GM11168 (cell line): ENCODE measurements at regions not wholly inside any gene's neighbourhood (a gene's known extent, or its start where the extent isn't known, plus 50 kb on each side); places are given as distances from the start of the nearest gene placed in this dataset.
"Not testable (repeated sequence)": the region's sequence is repeated elsewhere in the genome, so short reads cannot be mapped to it uniquely, and the experiment has no call there.

Experiments used
- in situ Hi-C: fragments of 300-500 bp; cut with MboI; formaldehyde crosslinking; loops from one replicate; pipeline ENCODE4 v1.12.0; 2022; ENCODE audit warnings: low sequenced_read_pairs; ENCODE audit not compliant: unreplicated experiment

DNA sequence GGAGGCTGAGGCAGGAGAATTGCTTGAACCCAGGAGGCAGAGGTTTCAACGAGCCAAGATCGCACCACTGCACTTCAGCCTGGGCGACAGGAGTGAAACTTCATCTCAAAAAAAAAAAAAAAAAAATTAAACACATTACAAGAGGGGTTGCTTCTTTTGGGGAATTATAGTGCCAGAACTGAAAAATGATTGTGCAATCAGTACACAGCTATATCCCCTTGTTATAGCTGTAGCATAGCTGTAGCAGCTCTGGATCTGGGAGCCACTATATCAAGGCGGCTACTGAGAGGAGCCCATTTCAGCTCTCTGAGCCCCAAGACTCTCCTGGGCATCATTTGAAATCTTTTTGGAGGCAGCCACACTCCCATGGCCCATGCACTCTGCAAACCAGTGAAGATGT, 334.3 kb downstream of the TFAP2A start:
- in situ Hi-C loops, result no loop called here

DNA sequence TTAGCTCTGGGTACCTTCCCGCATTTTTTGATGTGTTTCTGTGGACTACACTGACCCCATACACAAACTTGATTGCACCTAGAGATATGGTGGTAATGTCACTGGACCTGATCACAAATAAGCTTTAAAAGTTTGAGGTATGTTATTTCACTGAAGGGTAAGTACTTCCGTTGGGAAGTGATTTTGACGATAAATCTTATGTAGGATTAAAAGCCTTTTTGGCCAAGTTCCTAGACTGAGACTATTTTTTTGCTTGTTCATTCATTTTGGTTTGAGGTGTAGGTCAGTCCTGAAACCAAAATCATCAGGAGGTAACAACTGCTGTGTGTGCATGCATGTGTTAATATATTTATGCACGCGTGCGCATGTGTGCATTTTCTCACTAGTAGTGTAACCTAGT, 336.3 kb downstream of the TFAP2A start:
- in situ Hi-C loops, result no loop called here

DNA sequence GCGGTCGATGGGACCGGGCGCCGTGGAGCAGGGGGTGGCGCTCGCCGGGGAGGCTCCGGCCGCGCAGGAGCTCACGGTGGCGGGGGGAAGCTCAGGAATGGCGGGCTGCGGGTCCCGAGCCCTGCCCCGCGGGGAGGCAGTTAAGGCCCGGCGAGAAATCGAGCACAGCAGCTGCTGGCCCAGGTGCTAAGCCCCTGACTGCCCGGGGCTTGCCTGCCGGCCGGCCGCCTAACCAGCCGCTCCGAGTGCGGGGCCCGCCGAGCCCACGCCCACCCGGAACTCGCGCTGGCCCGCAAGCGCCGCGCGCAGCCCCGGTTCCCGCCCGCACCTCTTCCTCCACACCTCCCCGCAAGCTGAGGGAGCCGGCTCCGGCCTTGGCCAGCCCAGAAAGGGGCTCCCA, 340.1 kb downstream of the TFAP2A start:
- in situ Hi-C loops, result not testable (repeated sequence)

DNA sequence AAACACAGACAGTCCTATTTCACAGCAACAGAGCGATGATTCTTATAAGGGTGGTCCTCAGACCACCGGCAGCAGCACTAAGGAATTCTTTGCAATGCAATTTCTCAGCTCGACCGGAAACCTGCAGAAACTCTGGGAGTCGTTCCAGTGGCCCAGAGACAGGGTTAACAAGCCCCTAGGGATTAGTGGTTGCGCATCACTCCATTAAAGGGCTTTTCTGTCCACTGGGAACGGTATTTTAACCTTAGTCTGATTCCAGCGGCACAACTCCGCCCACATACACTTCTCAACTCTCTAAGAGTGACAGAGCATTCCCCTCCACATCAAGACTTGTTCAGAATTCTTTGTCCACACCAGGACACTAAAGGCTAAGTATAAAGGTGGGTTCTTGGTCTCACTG, 341.5 kb downstream of the TFAP2A start:
- in situ Hi-C loops, result no loop called here

DNA sequence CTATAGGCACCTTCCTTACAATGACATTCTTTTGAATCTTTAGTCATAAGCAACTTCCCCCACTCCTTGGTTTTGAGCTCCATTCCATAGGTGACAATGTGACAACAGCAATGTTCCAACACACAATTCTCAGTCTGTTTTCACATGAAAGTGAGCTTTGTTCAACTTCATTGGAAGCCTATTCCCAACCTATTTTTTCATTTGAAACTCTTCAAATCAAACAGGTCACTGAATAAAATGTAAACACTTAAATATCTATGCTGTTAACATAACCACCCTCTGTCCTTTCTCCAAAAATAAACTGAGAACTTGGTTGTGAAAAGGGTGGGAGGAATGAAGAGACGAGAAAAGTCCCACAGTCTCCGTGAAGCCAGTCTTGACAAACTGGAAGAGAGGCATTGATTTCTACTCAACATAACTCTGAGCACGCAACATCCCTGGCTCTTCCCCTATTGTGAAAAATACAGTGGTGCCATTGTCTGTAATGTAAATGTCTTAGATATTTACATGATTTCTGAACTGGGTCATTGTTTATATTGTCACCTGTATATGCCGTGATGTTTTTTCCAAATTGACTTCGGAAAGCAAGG, 343.1 kb downstream of the TFAP2A start:
- in situ Hi-C loops, result no loop called here

DNA sequence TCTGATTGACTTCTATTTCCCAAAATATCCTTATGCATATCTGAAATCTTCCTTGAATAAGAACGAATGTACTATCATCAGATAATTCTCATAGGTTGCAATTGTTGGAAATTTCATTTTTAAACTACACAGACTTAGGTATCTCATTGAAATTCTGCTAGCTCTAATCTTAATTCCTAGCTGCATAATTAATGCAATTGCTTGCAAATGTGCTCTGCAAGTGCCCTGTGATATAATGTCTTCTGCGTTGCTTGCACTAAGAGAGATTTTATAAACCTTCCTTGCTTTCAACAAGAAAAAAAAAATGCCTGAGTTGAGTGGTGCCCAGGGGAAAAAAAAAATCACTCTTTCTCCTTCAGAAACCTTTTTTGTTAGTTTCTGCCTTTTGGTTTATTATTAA, 354.9 kb downstream of the TFAP2A start:
- in situ Hi-C loops, result no loop called here

DNA sequence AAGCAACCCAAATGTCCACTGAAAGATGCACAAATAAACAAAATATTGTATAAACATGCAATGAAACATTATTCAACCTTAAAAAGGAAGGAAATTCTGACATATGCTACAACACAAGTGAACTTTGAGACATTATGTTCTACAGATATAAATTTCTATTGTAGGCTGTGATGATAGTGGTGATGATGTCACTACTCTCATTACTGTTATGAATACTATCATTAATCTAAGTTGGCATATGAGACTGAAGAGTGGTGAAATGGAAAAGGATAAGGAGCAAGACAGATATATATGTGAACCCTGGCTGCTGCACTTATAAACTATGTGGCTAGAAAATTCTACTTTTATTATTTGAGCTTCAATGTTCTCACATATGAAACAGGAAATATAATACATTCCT, 360.2 kb downstream of the TFAP2A start:
- in situ Hi-C loops, result no loop called here

DNA sequence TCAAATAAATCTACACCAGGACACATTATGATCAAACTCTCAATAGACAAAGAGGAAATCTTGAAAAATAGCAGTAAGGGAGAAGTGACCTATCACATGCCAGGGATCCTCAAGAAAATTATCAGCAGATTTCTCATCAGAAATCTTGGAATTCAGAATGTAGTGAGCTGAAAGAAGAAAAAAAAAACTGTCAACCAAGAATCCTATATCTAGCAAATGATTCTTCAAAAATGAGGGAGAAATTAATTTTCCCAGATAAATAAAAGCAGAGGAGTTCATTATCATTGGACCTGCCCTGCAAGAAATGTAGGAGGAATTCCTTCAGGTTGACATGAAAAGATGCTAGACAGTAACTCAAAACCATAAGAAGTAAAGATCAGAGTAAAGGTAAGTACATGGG, 363.6 kb downstream of the TFAP2A start:
- in situ Hi-C loops, result no loop called here

DNA sequence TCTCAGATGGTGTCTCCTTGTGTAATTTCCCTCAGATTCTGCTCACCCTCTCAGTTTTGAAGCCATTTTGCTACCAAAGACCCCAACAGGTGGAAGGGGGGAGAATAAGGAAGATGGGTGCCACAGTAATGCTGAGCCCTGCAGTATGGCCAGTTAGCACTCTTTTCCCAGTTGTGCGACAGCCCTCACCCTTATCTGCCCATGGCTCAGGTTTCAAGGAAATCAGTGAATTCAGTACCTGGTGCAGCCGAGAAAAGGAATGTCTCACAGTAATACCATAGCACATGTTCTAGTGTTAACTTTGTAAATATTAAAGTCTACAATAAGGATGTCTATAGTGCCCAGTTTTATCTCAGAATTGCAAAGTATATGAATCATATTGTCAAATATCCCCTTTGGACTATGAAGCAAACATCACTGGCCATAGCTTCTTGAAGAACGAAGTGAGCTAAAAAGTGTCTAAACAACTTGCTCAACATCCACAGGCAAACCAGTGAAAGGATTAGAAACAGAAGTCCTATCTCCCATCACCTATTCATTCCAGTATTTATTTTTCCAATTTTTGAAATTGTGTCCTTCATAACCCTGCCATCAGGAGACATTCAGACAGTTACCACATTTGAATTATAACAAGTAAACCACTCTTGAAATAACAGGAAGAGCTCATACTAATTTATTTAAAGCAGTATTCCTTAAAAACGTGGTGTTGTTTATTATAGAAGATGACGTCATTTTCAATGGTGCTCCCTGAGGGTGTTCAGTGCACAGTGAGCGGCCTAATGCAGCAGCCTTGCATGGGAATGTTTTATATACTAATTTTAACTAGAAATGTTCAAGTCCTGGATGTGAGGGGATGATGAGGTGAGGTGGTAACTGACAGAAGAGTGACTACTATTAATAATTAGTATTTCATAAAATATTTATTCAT, 366.2 kb downstream of the TFAP2A start:
- in situ Hi-C loops, result no loop called here

DNA sequence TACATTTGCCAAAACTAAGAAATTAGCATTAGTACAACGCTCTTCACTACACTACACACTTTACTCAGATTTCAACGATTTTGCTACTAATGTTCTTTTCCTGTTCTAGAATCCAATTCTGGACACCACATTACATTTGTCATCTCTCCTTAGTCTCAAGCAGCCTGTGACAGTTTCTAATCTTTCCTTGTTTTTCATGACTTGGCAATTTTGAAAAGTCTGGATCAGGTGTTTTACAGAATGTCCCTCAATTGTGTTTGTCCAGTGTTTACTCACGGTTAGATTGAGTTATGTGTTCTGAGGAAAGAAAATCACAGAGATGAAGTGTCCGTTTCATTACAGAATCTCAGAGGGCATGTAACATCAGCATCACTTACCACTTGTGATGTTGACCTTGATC, 372.6 kb downstream of the TFAP2A start:
- in situ Hi-C loops, result no loop called here

DNA sequence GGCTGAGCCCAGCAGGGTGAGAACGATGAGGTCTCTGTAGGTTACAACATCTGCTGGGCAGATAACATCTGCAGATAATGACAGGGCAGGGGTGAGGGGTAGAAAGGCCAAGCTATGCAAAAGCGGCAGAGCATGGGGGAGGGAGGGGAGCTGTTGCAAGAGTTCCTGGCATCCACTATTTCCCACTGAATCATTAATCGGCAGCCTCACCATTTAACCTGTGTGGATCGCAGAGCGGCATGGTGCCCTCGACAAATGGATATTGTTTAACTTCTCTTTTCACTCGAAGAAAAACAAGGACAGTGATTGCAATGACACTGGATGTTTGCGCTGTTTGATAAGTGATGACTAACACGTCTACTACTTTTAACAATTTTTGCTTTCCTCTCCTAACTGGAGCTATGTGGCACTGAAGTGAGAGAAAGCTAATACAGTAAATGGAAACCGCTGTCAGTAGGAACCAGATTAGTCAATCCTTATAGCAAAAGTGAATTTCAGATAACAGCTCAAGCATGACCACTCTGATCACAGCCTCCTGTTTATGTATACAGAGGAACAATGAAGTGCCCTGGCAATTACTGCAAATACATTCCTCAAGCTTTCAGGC, 381.5 kb downstream of the TFAP2A start:
- in situ Hi-C loops, result no loop called here

DNA sequence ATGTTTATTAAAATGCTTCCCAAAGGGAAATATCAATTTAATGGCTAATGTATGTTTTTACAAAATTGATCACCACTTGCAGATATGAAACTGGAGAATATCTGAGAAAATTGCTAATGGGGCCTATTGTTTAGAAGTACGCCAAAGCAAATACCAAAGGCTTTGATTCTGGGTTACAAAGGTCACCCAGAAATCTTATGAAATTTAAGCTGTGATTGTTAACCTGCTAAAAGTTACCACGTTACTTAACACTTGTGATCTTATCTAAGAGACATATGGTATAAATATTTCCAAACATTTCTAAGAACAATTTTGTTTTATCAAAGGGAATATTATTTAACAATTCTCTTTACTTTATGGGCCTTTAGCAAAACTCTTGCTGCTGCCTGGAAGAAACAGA, 383.3 kb downstream of the TFAP2A start:
- in situ Hi-C loops, result no loop called here

DNA sequence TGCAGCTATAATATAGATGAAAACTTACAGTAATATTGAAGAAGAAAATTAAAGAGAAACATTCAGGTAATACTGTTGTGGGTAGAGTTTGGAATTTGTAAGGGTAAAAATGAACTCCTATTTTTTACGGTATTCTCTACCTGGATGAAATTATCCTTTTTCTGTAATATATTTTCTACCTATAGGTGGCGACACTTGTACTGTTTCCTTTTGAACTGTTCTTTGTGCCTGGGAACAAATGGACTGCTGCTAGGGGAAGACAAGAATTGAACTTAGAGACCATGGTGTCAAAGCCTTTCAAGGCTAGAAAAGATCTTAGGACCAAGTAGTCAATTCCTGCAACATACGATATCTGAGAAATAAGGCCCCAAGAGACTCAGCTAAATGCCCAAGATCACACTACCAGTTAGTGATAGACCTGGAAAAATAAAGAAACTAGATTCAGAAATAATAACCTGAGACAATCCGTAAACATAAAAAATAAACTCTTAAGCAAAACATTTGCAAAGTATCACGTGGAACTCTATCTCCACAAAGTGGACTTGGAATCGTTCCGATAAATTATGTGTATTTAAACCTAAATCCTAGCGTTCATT, 383.8 kb downstream of the TFAP2A start:
- in situ Hi-C loops, result no loop called here

DNA sequence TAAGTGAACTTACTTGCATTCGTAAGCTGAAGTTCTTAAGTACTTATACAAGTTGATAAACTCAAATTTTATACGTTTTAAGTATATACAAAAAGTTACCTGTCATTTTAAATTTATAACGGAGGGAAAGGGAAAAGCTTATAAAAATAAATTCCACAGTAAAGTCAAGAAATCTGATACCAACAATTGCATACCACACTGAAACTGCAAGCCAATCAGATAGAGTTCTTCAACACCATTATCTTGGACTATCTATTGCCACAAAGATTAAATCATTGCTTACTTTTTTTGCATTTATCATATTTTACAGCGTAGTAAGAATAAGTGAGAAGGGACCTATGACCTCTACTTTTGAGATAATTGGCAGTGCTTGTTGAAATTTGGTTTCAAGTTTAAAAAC, 386.7 kb downstream of the TFAP2A start:
- in situ Hi-C loops, result loop anchor here (10.0 kb wide), 1 partner anchor 407 kb away; no protein-coding TSS in a partner anchor

DNA sequence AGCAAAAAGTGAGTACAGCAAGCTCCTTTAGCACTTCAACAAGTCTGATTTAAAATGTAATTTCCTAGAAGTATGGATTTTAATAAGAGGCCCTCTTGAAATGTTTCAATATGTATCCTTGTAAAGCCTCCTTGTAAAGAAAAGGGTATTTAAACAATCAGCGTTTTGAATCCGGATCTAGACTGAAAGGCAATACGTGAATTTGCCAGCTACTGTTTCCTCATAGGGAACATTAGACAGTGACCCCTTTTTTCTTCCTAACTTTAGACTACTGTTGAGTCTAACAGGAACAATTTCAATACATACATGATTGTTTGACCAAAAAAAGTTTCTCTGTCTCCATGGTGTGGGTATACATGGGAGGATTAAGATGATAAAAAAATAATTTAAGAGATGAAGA, 395.0 kb downstream of the TFAP2A start:
- in situ Hi-C loops, result loop anchor here (10.0 kb wide), 1 partner anchor 415 kb away; no protein-coding TSS in a partner anchor

DNA sequence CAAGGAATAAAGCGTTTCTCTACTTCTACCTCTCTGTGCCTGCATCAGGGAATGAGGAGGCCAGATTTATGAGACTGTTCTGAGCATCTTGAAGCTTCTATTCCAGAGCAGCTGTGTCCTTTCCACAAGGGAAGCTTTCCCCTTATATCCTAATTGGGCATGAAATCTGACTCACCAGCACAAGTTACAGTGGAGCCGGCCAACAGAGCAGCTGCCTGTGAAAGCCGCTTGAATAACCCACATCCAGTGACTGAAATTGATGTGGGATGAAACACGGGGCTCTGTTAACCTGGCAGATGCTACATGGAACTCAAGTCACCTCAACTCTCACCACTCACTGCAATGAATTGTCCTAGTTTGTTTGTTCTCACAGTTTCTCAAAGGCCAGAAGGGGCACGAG, 400.3 kb downstream of the TFAP2A start:
- in situ Hi-C loops, result no loop called here

DNA sequence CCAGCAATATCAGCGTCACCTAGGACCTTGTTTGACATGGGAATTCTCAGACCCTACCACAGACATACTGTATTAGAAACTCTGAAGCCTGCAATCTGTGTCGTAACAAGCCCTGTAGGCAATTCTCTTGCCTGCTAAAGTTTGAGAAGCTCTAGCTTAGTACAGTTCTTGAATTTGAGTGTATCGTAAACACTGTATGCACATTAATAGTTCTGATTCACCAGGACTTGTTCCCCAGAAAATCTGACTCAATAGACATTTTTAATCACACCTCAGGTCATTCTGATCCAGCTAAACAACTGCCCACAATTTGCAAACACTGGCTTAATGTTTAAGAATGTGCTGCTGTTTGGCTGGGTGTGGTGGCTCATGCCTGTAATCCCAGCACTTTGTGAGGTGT, 414.3 kb downstream of the TFAP2A start:
- in situ Hi-C loops, result no loop called here

DNA sequence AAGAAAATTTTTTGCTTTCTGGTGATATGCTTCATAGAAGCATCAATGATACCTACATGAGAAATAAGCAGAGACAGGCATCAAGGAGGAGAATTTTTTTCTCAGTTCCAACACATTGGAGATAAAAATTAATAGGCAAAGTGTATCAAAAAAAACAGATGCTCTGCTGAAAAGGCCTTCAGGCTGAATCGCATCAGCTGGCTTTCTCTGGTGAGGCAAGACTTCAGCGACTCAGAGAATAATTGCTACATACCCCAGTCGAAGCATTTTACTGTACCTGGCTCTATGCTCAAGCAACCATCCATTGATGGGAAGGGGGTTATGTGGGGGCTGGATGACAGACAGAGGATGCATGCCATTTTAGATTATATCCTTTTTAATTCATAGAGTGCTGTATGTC, 415.1 kb downstream of the TFAP2A start:
- in situ Hi-C loops, result no loop called here

DNA sequence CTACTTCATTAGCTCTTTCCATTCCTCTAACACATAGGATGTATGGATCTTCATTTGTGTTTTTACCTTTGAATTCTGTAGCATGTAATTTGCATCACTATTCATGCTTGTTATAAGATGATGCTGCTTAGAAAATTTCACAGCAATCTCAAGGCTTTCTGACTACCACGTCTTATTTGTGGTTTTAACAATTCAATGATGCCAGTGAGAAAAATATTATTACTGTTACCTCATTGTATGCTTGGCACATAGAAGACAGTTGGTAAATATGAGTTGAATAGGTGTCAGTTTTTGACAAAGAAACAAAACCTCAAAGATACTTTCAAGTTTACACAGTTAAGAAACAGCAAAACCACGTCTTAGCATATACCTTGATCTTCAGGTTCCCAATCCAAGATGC, 428.6 kb downstream of the TFAP2A start:
- in situ Hi-C loops, result no loop called here

DNA sequence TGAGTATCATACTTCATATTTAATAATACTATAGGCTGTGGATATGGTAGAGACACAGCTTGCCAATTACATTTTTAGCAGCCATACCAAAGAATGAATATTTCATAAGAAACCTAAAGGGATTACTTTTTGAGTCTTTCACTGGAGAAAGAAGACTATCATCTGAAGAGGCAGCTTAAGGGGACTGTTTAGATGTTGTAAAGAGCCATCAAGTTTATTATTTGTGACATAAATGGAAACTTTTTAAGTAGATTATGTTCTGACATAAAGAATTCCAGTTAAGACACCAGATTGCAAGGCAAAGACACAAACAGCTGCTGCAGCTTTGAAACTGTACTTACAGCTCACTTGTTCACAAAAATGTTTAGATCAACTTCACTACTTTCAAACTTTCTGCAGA, 429.4 kb downstream of the TFAP2A start:
- in situ Hi-C loops, result no loop called here

DNA sequence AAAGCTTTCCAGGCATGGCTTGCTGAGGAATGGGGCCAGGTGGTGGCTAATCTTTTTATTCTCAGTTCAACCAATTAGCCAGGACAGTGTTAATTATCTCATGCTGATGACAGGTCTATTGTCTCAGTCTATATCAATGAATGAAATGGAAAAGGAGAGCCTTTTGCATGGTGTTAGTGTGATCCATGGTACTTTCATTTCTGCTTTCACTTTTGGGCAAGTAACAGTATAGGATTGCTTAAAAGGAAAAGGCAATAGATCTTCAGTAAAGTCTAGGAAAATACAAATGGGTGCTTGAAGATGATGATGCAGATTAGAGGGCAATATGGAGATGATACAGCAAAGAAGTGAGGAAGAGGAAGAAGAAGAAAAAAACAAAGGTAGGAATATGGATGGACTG, 430.3 kb downstream of the TFAP2A start:
- in situ Hi-C loops, result no loop called here
